UCSD-AML1 (cell line): ENCODE measurements at regions not wholly inside any gene's neighbourhood (a gene's known extent, or its start where the extent isn't known, plus 50 kb on each side); places are given as distances from the start of the nearest gene placed in this dataset.
"Not testable (repeated sequence)": the region's sequence is repeated elsewhere in the genome, so short reads cannot be mapped to it uniquely, and the experiment has no call there.

Experiments
- DNase-seq: peaks from one replicate; lab custom pipeline; 2025; ENCODE audit not compliant: unreplicated experiment; lab: John Stamatoyannopoulos, UW

- DNase-seq = no peak
These were observed 423.7 kb upstream of the ZNF804A start for GRCh38 chr2:184174493-184175104.

- DNase-seq = no peak
These were observed 420.1 kb upstream of the ZNF804A start for GRCh38 chr2:184178229-184178628.

GRCh38 chr2:184186436-184186835 is 411.9 kb upstream of the ZNF804A start:
- no peak for DNase-seq

GRCh38 chr2:184187421-184187971 is 410.8 kb upstream of the ZNF804A start:
- DNase-seq = no peak

GRCh38 chr2:184190725-184191124 is 407.6 kb upstream of the ZNF804A start:
- no peak for DNase-seq

- DNase-seq = no peak
These were observed 405.7 kb upstream of the ZNF804A start for GRCh38 chr2:184192649-184193048.

- no peak for DNase-seq
These were observed 400.9 kb upstream of the ZNF804A start for GRCh38 chr2:184197413-184197812.

GRCh38 chr2:184198791-184199190 is 399.5 kb upstream of the ZNF804A start:
- DNase-seq = not testable (repeated sequence)

GRCh38 chr2:184199274-184199673 is 399.1 kb upstream of the ZNF804A start:
- no peak for DNase-seq

GRCh38 chr2:184201246-184201645 is 397.1 kb upstream of the ZNF804A start:
- DNase-seq = no peak

GRCh38 chr2:184203661-184204060 is 394.7 kb upstream of the ZNF804A start:
- no peak for DNase-seq

GRCh38 chr2:184205048-184205596 is 393.2 kb upstream of the ZNF804A start:
- DNase-seq = no peak

- no peak for DNase-seq
These were observed 392.3 kb upstream of the ZNF804A start for GRCh38 chr2:184206045-184206444.

- DNase-seq = no peak
These were observed 388.0 kb upstream of the ZNF804A start for GRCh38 chr2:184210329-184210728.

- DNase-seq = no peak
These were observed 382.6 kb upstream of the ZNF804A start for GRCh38 chr2:184215745-184216144.

- DNase-seq = no peak
These were observed 341.7 kb upstream of the ZNF804A start for GRCh38 chr2:184256611-184257010.

GRCh38 chr2:184261331-184261730 is 337.0 kb upstream of the ZNF804A start:
- DNase-seq = no peak

- no peak for DNase-seq
These were observed 336.5 kb upstream of the ZNF804A start for GRCh38 chr2:184261818-184262217.

- DNase-seq = no peak
These were observed 329.3 kb upstream of the ZNF804A start for GRCh38 chr2:184268900-184269477.

GRCh38 chr2:184270660-184271059 is 327.7 kb upstream of the ZNF804A start:
- DNase-seq = no peak

GRCh38 chr2:184272056-184272455 is 326.3 kb upstream of the ZNF804A start:
- DNase-seq = no peak

GRCh38 chr2:184294831-184295230 is 303.5 kb upstream of the ZNF804A start:
- DNase-seq = no peak
